Type B pancreatic cell (in vitro differentiated cells): ENCODE measurements at regions not wholly inside any gene's neighbourhood (a gene's known extent, or its start where the extent isn't known, plus 50 kb on each side); places are given as distances from the start of the nearest gene placed in this dataset.

Experiments used
- DNase-seq: peaks from one replicate; pipeline ENCODE4 v3.0.0; 2021; ENCODE audit warnings: mixed read lengths; ENCODE audit not compliant: unreplicated experiment; ENCODE audit errors: extremely low spot score
- H3K27ac Mint-ChIP-seq: 2 replicates; pipeline ENCODE4 v1.8.0; 2021; ENCODE audit warnings: mild to moderate bottlenecking, mixed read lengths
- H3K27me3 Mint-ChIP-seq: 2 replicates; pipeline ENCODE4 v1.8.0; 2021; ENCODE audit warnings: mixed read lengths
- H3K36me3 Mint-ChIP-seq: 2 replicates; pipeline ENCODE4 v1.8.0; 2021; ENCODE audit warnings: mixed read lengths
- H3K4me1 Mint-ChIP-seq: one replicate; pipeline ENCODE4 v1.8.0; 2021; ENCODE audit warnings: mixed read lengths; ENCODE audit not compliant: unreplicated experiment
- H3K4me3 Mint-ChIP-seq: 2 replicates; pipeline ENCODE4 v1.8.0; 2021; ENCODE audit warnings: mild to moderate bottlenecking, mixed read lengths
- H3K9me3 Mint-ChIP-seq: 2 replicates; pipeline ENCODE4 v1.8.0; 2021; ENCODE audit warnings: mixed read lengths
- TF ChIP-seq, protein P1 (sequence below): fragments of 200-600 bp; sonication (generic); conservative IDR thresholded peaks from 2 replicates; pipeline ENCODE4 v1.5.0; 2021; ENCODE audit warnings: antibody characterized with exemption, mild to moderate bottlenecking

DNA sequence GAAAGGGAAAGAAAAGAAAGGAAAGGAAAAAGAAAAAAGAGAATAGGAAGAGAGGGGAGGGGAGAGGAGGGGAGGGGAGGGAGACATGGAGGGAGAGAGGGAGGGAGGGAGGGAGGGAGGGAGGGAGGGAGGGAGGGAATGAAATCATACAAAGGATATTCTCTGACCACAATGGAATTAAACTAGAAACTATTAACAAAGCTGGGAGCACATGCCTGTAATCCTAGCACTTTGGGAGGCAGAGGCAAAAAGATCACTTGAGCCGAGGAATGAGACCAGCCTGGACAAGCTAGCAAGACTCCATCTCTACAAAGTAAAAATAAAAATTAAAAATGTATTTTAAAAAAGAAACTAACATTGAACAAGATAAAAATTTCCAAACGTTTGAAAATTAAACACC lies 62.8 kb downstream of the ILRUN start:
- Mint-ChIP-seq H3K9me3 (no peaks in the 10 kb centered on the region), H3K4me1 (no peaks in the 10 kb centered on the region), H3K27ac (no peak overlapping the region), H3K27me3 (no peaks in the 10 kb centered on the region), H3K36me3 (peaks cover 15% of the 10 kb centered on the region), H3K4me3 (no peak overlapping the region)
- TF ChIP-seq, protein P1, sequence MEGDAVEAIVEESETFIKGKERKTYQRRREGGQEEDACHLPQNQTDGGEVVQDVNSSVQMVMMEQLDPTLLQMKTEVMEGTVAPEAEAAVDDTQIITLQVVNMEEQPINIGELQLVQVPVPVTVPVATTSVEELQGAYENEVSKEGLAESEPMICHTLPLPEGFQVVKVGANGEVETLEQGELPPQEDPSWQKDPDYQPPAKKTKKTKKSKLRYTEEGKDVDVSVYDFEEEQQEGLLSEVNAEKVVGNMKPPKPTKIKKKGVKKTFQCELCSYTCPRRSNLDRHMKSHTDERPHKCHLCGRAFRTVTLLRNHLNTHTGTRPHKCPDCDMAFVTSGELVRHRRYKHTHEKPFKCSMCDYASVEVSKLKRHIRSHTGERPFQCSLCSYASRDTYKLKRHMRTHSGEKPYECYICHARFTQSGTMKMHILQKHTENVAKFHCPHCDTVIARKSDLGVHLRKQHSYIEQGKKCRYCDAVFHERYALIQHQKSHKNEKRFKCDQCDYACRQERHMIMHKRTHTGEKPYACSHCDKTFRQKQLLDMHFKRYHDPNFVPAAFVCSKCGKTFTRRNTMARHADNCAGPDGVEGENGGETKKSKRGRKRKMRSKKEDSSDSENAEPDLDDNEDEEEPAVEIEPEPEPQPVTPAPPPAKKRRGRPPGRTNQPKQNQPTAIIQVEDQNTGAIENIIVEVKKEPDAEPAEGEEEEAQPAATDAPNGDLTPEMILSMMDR = no peak
- DNase-seq = no peak

DNA sequence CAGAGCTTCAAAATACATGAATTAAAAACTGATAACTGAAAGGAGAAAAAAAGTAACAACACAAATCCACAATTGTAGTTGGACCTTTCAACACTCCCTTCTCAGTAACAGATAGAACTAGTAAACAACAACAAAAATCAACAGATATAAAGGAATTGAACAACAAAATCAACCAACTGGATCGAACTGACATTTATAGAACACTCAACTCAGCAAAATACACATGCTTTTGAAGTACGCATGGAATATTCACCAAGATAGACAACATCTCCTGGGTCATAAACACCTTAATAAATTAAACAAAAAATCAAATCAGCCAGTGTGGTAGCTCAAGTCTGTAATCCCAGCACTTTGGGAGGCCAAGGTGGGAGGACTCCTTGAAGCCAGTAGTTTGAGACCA lies 63.3 kb downstream of the ILRUN start:
- Mint-ChIP-seq H3K27ac (no peak overlapping the region), H3K36me3 (peaks cover 17% of the 10 kb centered on the region), H3K27me3 (no peaks in the 10 kb centered on the region), H3K4me1 (no peaks in the 10 kb centered on the region), H3K9me3 (no peaks in the 10 kb centered on the region), H3K4me3 (no peak overlapping the region)
- TF ChIP-seq, protein P1 = no peak
- no peak for DNase-seq

DNA sequence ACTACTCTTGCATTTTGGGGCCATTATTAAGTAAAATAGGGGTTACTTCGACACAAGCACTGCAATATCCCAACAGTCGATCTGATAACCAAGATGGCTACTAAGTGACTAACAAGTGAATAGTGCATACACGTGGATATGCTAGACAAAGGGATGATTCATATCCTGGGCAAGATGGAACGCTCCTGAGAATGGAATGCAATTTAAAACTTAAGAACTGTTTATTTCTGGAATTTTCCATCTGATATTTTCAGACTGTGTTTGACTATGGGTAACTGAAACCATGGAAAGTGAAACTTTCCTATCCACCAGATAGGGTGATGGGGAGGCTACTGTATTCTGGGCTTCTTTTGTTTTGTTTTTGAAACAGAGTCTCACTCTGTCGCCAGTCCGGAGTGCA lies 66.5 kb downstream of the ILRUN start:
- DNase-seq = no peak
- Mint-ChIP-seq H3K27me3 (no peaks in the 10 kb centered on the region), H3K4me1 (no peaks in the 10 kb centered on the region), H3K27ac (no peak overlapping the region), H3K9me3 (no peaks in the 10 kb centered on the region), H3K4me3 (no peak overlapping the region), H3K36me3 (peaks cover 30% of the 10 kb centered on the region)
- TF ChIP-seq, protein P1 = no peak

DNA sequence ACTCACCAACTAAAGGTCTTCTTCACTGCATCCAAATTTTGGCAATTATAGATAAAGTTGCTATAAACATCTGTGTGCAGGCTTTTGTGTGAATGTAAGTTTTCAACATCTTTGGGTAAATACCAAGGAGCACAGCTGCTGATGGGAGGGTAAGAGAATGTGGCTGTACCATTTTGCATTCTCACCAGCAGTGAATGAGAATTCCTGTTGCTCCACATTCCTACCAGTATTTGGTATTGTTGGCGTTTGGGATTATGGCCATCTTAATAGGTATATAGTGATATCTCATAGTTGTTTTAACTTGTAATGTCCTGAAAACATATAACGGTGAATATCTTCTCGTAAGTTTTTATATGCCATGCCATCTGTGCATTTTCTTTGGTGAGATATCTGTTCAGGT lies 69.3 kb downstream of the ILRUN start:
- no peak for DNase-seq
- TF ChIP-seq, protein P1 = no peak
- Mint-ChIP-seq H3K27ac (no peak overlapping the region), H3K4me1 (no peaks in the 10 kb centered on the region), H3K9me3 (no peaks in the 10 kb centered on the region), H3K4me3 (no peak overlapping the region), H3K36me3 (peaks cover 33% of the 10 kb centered on the region), H3K27me3 (no peaks in the 10 kb centered on the region)

DNA sequence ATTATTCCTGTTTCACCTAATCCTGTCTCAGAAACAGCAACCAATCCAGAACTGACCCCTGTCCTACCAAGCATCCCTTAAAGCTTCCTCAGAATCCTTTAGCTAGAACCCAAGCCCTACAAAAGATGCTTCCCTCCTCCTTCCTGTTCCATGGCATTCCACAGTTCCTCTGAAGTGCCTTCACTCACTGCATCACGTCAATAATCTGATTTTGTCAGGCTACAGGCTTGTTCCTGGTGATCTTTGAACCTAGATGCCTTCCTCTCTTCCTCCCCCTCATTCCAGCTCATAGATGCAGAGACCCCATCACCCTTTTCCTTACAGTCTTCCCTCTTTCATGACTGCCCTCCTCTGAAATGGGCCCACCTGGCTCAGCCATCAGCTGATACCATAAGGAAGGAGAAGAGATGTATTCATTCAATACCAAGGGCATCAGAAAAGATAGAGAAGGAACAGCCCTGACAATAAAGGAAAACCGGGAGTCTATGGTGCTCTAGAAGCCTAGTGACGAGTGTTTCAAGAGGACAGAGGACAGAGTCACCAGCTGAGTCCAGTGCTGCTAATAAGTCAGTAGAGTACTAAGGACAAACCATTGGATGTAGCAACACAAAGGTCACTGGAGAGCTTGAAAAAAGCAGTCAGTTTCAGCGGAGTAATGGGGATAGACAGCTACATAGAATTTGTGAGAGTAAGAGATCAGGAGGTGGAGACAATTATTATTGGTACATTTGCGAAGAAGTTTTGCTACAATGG lies 62.5 kb upstream of the SPDEF start:
- TF ChIP-seq, protein P1 = no peak
- H3K36me3 Mint-ChIP-seq = peaks cover 10% of the 10 kb centered on the region
- H3K9me3 Mint-ChIP-seq = no peaks in the 10 kb centered on the region
- no peak overlapping the region for H3K27ac Mint-ChIP-seq
- no peak for DNase-seq
- no peaks in the 10 kb centered on the region for H3K27me3 Mint-ChIP-seq
- H3K4me3 Mint-ChIP-seq = no peak overlapping the region
- peaks cover 7% of the 10 kb centered on the region for H3K4me1 Mint-ChIP-seq

DNA sequence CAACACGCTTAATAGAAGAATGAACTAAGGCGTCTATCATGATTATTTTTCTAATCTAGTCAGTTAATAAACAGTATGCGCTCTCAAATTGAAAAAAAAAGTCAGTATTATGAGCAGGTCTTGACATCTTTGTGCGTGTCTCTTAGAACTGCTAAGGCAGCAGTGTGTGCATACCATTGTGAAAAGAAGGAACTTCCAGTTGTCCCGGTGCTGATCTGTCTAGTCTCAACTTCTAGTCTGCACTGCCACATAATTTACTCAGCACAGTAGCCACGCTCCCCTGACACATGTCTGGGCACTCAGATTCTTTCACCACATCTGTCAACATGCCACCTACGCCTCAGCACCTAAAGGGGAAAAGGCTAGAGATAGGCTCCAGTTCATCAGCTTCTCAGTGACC lies 61.1 kb upstream of the SPDEF start:
- no peak overlapping the region for H3K4me3 Mint-ChIP-seq
- peaks cover 7% of the 10 kb centered on the region for H3K36me3 Mint-ChIP-seq
- no peak for DNase-seq
- no peak overlapping the region for H3K27ac Mint-ChIP-seq
- peaks cover 7% of the 10 kb centered on the region for H3K4me1 Mint-ChIP-seq
- no peaks in the 10 kb centered on the region for H3K27me3 Mint-ChIP-seq
- no peaks in the 10 kb centered on the region for H3K9me3 Mint-ChIP-seq
- TF ChIP-seq, protein P1 = no peak
